GM12865 (cell line): ENCODE measurements at regions not wholly inside any gene's neighbourhood (a gene's known extent, or its start where the extent isn't known, plus 50 kb on each side); places are given as distances from the start of the nearest gene placed in this dataset.

ENCODE experiments used
- DNase-seq: peaks from one replicate; pipeline ENCODE4 v3.0.0; 2010; ENCODE audit warnings: low read depth
- H3K4me3 ChIP-seq: 2 replicates; pipeline ENCODE4 v1.5.1; 2011; ENCODE audit warnings: mild to moderate bottlenecking, low read depth, low read length, control low read depth
- CTCF ChIP-seq: IDR thresholded peaks from 2 replicates; pipeline ENCODE4 v1.5.1; 2011; ENCODE audit warnings: low read length, control low read depth, low read depth, inconsistent platforms; ENCODE audit not compliant: insufficient read depth; ENCODE audit errors: missing control alignments

- TF ChIP-seq CTCF, result no peak
- no peak for DNase-seq
- no peak overlapping the region for H3K4me3 ChIP-seq
Observed at GRCh38 chr1:14318830-14319229, 279.7 kb upstream of the KAZN start.

- TF ChIP-seq CTCF, result no peak
- no peak overlapping the region for H3K4me3 ChIP-seq
- DNase-seq, result no peak
Observed at GRCh38 chr1:14320518-14320917, 278.0 kb upstream of the KAZN start.

- H3K4me3 ChIP-seq, result no peak overlapping the region
- DNase-seq, result no peak
- TF ChIP-seq CTCF, result no peak
Observed at GRCh38 chr1:14320986-14321385, 277.5 kb upstream of the KAZN start.

- H3K4me3 ChIP-seq, result no peak overlapping the region
- no peak for TF ChIP-seq CTCF
Observed at GRCh38 chr1:14321422-14321821, 277.1 kb upstream of the KAZN start.

GRCh38 chr1:14323568-14324247 lies 274.8 kb upstream of the KAZN start:
- DNase-seq, result no peak
- H3K4me3 ChIP-seq, result no peak overlapping the region
- no peak for TF ChIP-seq CTCF

More at GRCh38 chr1:14321422-14321821, 277.1 kb upstream of the KAZN start:
- DNase-seq, result no peak

- H3K4me3 ChIP-seq, result no peak overlapping the region
- no peak for DNase-seq
- TF ChIP-seq CTCF, result no peak
Observed at GRCh38 chr1:14324248-14324630, 274.2 kb upstream of the KAZN start.

- no peak for DNase-seq
- TF ChIP-seq CTCF, result no peak
- no peak overlapping the region for H3K4me3 ChIP-seq
Observed at GRCh38 chr1:14326857-14327256, 271.6 kb upstream of the KAZN start.
